Trophoblast cell (in vitro differentiated cells and primary cell): ENCODE measurements at regions not wholly inside any gene's neighbourhood (a gene's known extent, or its start where the extent isn't known, plus 50 kb on each side); places are given as distances from the start of the nearest gene placed in this dataset.

ENCODE experiments used
- DNase-seq, 2 donors: peaks; one replicate each; pipeline ENCODE4 v3.0.0-alpha.2; 2016
- H2AFZ ChIP-seq: 2 replicates; pipeline ENCODE4 v1.6.1; 2013; ENCODE audit warnings: low read length, moderate library complexity, mild to moderate bottlenecking; ENCODE audit not compliant: insufficient read depth, poor library complexity
- H2AK5ac ChIP-seq: 2 replicates; pipeline ENCODE4 v1.6.1; 2013; ENCODE audit warnings: mild to moderate bottlenecking, low read length
- H2BK120ac ChIP-seq: 2 replicates; pipeline ENCODE4 v1.6.1; 2013; ENCODE audit warnings: low read length, mild to moderate bottlenecking, moderate library complexity; ENCODE audit not compliant: insufficient read depth, poor library complexity
- H2BK12ac ChIP-seq: 2 replicates; pipeline ENCODE4 v1.6.1; 2013; ENCODE audit warnings: mild to moderate bottlenecking, low read length, moderate library complexity
- H2BK5ac ChIP-seq: 2 replicates; pipeline ENCODE4 v1.6.1; 2013; ENCODE audit warnings: low read length, low read depth, moderate library complexity, mild to moderate bottlenecking; ENCODE audit not compliant: poor library complexity
- H3K14ac ChIP-seq: 2 replicates; pipeline ENCODE4 v1.6.1; 2013; ENCODE audit warnings: mild to moderate bottlenecking, low read length
- H3K18ac ChIP-seq: 2 replicates; pipeline ENCODE4 v1.6.1; 2013; ENCODE audit warnings: mild to moderate bottlenecking, low read length
- H3K23ac ChIP-seq: 2 replicates; pipeline ENCODE4 v1.6.1; 2013; ENCODE audit warnings: low read length
- H3K27ac ChIP-seq: 2 replicates; pipeline ENCODE4 v1.5.1; 2013; ENCODE audit warnings: low read depth, mild to moderate bottlenecking, inconsistent platforms, low read length, moderate library complexity
- H3K27me3 ChIP-seq: 2 replicates; pipeline ENCODE4 v1.6.1; 2013; ENCODE audit warnings: inconsistent platforms, mild to moderate bottlenecking, low read length, moderate library complexity; ENCODE audit not compliant: insufficient read depth
- H3K36me3 ChIP-seq, 2 experiments: 1 replicate in 1 of 2; 2 replicates in 1 of 2; pipeline ENCODE4 v1.6.1; 2013; ENCODE audit warnings: low read length in 2 of 2, mild to moderate bottlenecking in 2 of 2, moderate library complexity in 1 of 2; ENCODE audit not compliant: insufficient read depth in 2 of 2, control insufficient read depth in 1 of 2
- H3K4ac ChIP-seq: 2 replicates; pipeline ENCODE4 v1.6.1; 2013; ENCODE audit warnings: low read depth, mild to moderate bottlenecking, low read length, moderate library complexity
- H3K4me1 ChIP-seq, 2 experiments: 1 replicate in 1 of 2; 2 replicates in 1 of 2; pipeline ENCODE4 v1.6.1; 2013; ENCODE audit warnings: low read length in 2 of 2, mild to moderate bottlenecking in 2 of 2, moderate library complexity in 1 of 2; ENCODE audit not compliant: insufficient read depth in 2 of 2, control insufficient read depth in 1 of 2
- H3K4me2 ChIP-seq: 2 replicates; pipeline ENCODE4 v1.6.1; 2013; ENCODE audit warnings: inconsistent platforms, mild to moderate bottlenecking, low read length, moderate library complexity
- H3K4me3 ChIP-seq: 2 replicates; pipeline ENCODE4 v1.5.1; 2013; ENCODE audit warnings: mild to moderate bottlenecking, low read depth, low read length, inconsistent platforms
- H3K79me1 ChIP-seq: one replicate; pipeline ENCODE4 v1.6.1; 2013; ENCODE audit warnings: low read length
- H3K79me2 ChIP-seq: 2 replicates; pipeline ENCODE4 v1.6.1; 2013; ENCODE audit warnings: low read length, mild to moderate bottlenecking; ENCODE audit not compliant: control insufficient read depth, insufficient read depth, poor library complexity
- H3K9ac ChIP-seq: 2 replicates; pipeline ENCODE4 v1.6.1; 2013; ENCODE audit warnings: mild to moderate bottlenecking, low read length
- H3K9me3 ChIP-seq: 2 replicates; pipeline ENCODE4 v1.6.1; 2013; ENCODE audit warnings: low read depth, mild to moderate bottlenecking, control low read depth, inconsistent platforms, low read length; ENCODE audit not compliant: insufficient read depth
- H4K12ac ChIP-seq: 2 replicates; pipeline ENCODE4 v1.6.1; 2013; ENCODE audit warnings: low read depth, mild to moderate bottlenecking, low read length, moderate library complexity
- H4K8ac ChIP-seq: 2 replicates; pipeline ENCODE4 v1.6.1; 2013; ENCODE audit warnings: low read depth, mild to moderate bottlenecking, low read length, moderate library complexity
- H4K91ac ChIP-seq: one replicate; pipeline ENCODE4 v1.6.1; 2013; ENCODE audit warnings: low read depth, mild to moderate bottlenecking, low read length, moderate library complexity
- WGBS: extraction: QIAGEN DNeasy Blood & Tissue Kit; methylation state at CpG from one replicate; pipeline ENCODE4 v1.1.7; 2013; ENCODE audit warnings: missing lambda C conversion rate; ENCODE audit not compliant: insufficient read length, insufficient coverage; ENCODE audit errors: extremely low coverage; 5-methylcytosine and 5-hydroxymethylcytosine counted together

- H2BK120ac ChIP-seq: no peak overlapping the region
- H3K14ac ChIP-seq: no peak overlapping the region
- H3K9ac ChIP-seq: no peak overlapping the region
- H3K36me3 ChIP-seq: no peaks in the 10 kb centered on the region
- no peaks in the 10 kb centered on the region for H3K9me3 ChIP-seq
- H4K12ac ChIP-seq: no peak overlapping the region
- no peaks in the 10 kb centered on the region for H3K79me2 ChIP-seq
- no peaks in the 10 kb centered on the region for H3K27me3 ChIP-seq
- peak overlapping the region; percentile 17 for H2BK12ac ChIP-seq
- no peak overlapping the region for H2AFZ ChIP-seq
- DNase-seq: no peak
- no peak overlapping the region for H3K23ac ChIP-seq
- no peak overlapping the region for H3K4me3 ChIP-seq
- H4K91ac ChIP-seq: no peak overlapping the region
- no peak overlapping the region for H3K27ac ChIP-seq
- peak overlapping the region; percentile 29 for H2AK5ac ChIP-seq
- whole genome bisulfite sequencing: no CpG with 5 or more reads among the region's 2 CpGs
- H4K8ac ChIP-seq: no peak overlapping the region
- H3K18ac ChIP-seq: no peak overlapping the region
- no peak overlapping the region for H3K4me2 ChIP-seq
- no peaks in the 10 kb centered on the region for H3K79me1 ChIP-seq
- peaks cover 0 to 2% of the 10 kb centered on the region in 2 experiments for H3K4me1 ChIP-seq
- no peak overlapping the region for H3K4ac ChIP-seq
- H2BK5ac ChIP-seq: no peak overlapping the region
These were observed 110.9 kb upstream of the RND3 start for GRCh38 chr2:150598383-150598782.

DNA sequence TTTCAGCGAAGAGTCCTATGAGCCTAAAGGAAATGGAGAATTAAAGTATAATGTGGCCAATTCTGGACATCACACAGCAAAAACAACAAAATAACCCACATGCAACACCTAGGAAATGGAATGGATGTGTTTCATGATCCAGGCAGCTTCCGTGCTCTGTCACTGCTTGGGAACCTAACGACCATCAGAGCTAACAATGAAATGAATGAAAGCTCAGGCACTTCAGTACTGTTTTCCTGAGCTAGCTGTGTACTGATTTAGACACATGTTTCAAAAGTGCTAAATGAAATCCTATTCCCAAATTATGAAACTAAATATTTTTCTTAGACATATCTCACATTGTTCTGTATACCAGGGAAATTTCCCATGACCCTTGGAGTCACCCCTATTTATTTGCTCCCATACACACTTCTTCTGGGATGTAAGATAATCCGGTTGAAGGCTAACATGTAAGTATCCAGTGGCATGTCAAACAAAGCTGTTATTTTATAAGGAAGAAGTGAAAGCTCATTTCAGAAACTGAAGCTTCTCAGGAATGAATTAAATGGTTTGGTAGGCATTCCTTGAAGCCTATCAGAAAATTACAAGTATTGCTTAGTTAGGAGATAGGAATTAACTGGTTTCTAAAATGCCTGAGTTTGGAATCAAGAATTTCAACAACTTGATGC, 108.5 kb upstream of the RND3 start:
- no peak overlapping the region for H3K4ac ChIP-seq
- H4K91ac ChIP-seq: no peak overlapping the region
- no peak overlapping the region for H3K4me2 ChIP-seq
- no peak overlapping the region for H2BK5ac ChIP-seq
- H3K9me3 ChIP-seq: no peaks in the 10 kb centered on the region
- H3K27ac ChIP-seq: no peak overlapping the region
- no peak overlapping the region for H2AK5ac ChIP-seq
- no peak overlapping the region for H2AFZ ChIP-seq
- no peak overlapping the region for H2BK12ac ChIP-seq
- H3K18ac ChIP-seq: no peak overlapping the region
- no peaks in the 10 kb centered on the region for H3K27me3 ChIP-seq
- H3K4me1 ChIP-seq: no peaks in the 10 kb centered on the region
- H3K9ac ChIP-seq: no peak overlapping the region
- WGBS: no CpG with 5 or more reads among the region's 4 CpGs
- H3K79me1 ChIP-seq: no peaks in the 10 kb centered on the region
- no peak overlapping the region for H4K12ac ChIP-seq
- peak in 1 of 2 donors; percentile 83 for DNase-seq
- H4K8ac ChIP-seq: no peak overlapping the region
- no peak overlapping the region for H3K4me3 ChIP-seq
- H3K14ac ChIP-seq: no peak overlapping the region
- no peaks in the 10 kb centered on the region for H3K79me2 ChIP-seq
- no peaks in the 10 kb centered on the region for H3K36me3 ChIP-seq
- no peak overlapping the region for H2BK120ac ChIP-seq
- no peak overlapping the region for H3K23ac ChIP-seq

- WGBS: no CpG with 5 or more reads among the region's 5 CpGs
- no peak for DNase-seq
- H2BK5ac ChIP-seq: no peak overlapping the region
These were observed 106.8 kb upstream of the RND3 start for GRCh38 chr2:150594299-150594698.

DNA sequence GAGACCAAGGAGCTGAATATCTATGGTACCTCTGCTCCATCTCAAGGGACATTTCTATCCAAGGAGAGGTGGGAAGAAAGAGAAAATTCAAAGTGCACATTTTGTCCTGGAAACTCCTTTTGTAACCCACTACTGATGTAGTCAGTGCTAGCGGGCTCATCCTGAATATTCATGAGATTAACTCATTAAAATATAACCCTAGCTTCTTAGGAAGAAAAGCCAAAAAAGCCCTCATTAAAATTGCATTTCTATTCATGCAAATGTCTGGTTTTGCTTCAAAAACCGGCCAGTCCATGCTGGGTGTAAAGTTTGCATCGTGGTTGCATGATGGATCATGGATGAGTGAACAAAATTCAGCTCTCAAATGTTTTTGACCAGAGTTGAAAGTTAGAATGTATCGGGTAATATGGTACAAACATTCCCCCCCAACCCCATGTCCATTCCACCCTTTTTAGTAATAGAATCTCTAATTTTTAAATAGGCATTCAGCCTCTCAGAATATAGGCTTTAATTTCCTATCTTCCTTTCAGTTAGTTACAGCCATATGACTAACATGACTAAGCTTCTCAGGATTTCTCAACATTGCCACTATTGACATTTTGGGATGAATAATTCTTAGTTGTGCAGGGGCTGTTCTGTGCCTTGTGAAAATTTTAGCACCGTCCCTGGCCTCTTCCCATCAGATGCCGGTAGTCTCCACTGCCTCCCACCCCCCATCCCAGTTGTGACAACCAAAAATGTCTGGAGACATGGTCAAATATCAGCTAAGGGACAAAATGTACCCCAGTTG, 104.2 kb upstream of the RND3 start:
- Histone ChIP-seq H2BK12ac (no peak overlapping the region), H3K9ac (peak overlapping the region; percentile 71), H3K4me2 (no peak overlapping the region), H3K27me3 (no peaks in the 10 kb centered on the region), H3K79me2 (no peaks in the 10 kb centered on the region), H2AFZ (no peak overlapping the region), H3K27ac (no peak overlapping the region), H3K4ac (no peak overlapping the region), H4K8ac (no peak overlapping the region), H2BK120ac (no peak overlapping the region), H3K18ac (no peak overlapping the region), H4K91ac (no peak overlapping the region), H2AK5ac (no peak overlapping the region), H3K14ac (no peak overlapping the region), H3K4me3 (no peak overlapping the region), H3K23ac (no peak overlapping the region), H3K36me3 (no peaks in the 10 kb centered on the region), H3K9me3 (no peaks in the 10 kb centered on the region), H2BK5ac (no peak overlapping the region), H4K12ac (no peak overlapping the region), H3K79me1 (no peaks in the 10 kb centered on the region), H3K4me1 (peaks cover 0 to 2% of the 10 kb centered on the region in 2 experiments)
- no peak for DNase-seq
- no CpG with 5 or more reads among the region's 6 CpGs for WGBS

More at GRCh38 chr2:150594299-150594698, 106.8 kb upstream of the RND3 start:
- Histone ChIP-seq H3K9me3 (no peaks in the 10 kb centered on the region), H3K27me3 (no peaks in the 10 kb centered on the region), H2BK120ac (no peak overlapping the region), H3K4me2 (no peak overlapping the region), H3K27ac (no peak overlapping the region), H3K23ac (no peak overlapping the region), H2AFZ (no peak overlapping the region), H2AK5ac (no peak overlapping the region), H3K9ac (no peak overlapping the region), H3K4me1 (no peaks in the 10 kb centered on the region), H3K79me2 (no peaks in the 10 kb centered on the region), H3K18ac (no peak overlapping the region), H3K14ac (no peak overlapping the region), H3K4me3 (no peak overlapping the region), H4K12ac (no peak overlapping the region), H3K79me1 (no peaks in the 10 kb centered on the region), H4K91ac (no peak overlapping the region), H3K4ac (no peak overlapping the region), H2BK12ac (no peak overlapping the region), H3K36me3 (no peaks in the 10 kb centered on the region), H4K8ac (no peak overlapping the region)
